Tibial nerve (tissue), 3 donors: ENCODE measurements at regions not wholly inside any gene's neighbourhood (a gene's known extent, or its start where the extent isn't known, plus 50 kb on each side); places are given as distances from the start of the nearest gene placed in this dataset.
"Not testable (repeated sequence)": the region's sequence is repeated elsewhere in the genome, so short reads cannot be mapped to it uniquely, and the experiment has no call there.

Experiments used
- POLR2A ChIP-seq, 2 donors: fragments of 450-650 bp; IDR thresholded peaks; one replicate each; pipeline ENCODE4 v1.6.1; 2017; ENCODE audit warnings: antibody characterized with exemption in 2 of 2, mild to moderate bottlenecking in 2 of 2, moderate library complexity in 2 of 2
- TF ChIP-seq, protein P1 (sequence below), 5 experiments: fragments of 200-600 bp in 3 of 5; fragments of 450-650 bp in 2 of 5; sonication (generic) in 3 of 5; IDR thresholded peaks; one replicate each; pipeline ENCODE4 v1.5.1; 2016 to 2019; ENCODE audit warnings: antibody characterized with exemption in 5 of 5, mild to moderate bottlenecking in 3 of 5, moderate library complexity in 2 of 5

DNA sequence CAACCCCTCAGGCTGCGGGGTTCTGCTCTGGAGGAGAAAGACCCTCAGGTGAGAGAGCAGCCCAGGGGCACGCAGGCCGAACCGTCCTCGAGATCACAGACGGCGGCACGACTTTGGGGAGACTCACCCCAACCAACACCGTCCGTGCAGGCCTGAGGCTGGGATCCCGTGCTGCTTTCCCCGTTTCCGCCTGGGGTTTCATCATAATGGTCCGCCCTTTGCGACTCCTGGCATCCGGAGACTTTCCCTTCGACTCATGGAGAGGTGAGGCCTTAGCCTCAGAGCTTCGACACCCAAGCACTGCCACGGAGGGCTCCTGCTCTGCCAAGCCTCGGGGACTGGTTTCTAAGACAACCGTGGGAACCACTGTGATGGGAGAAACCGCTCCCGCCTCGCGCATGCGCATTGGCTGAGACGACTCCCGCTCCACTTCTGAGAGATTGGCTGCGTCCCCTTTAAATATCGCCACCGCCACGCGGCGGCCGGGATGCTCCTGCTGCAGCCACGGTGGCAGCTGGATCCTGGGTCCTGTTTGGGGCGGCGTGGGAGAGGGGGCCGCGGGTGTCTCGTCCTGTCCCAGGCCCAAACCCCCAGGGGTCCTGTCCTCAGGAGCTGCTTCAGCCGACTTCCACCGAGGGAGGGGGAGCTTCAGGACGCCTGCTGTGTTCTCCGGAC lies 480.1 kb downstream of the SPATA31A7 start:
- TF ChIP-seq POLR2A (IDR thresholded peaks at IDR 0.05), result not testable (repeated sequence)
- TF ChIP-seq, protein P1, sequence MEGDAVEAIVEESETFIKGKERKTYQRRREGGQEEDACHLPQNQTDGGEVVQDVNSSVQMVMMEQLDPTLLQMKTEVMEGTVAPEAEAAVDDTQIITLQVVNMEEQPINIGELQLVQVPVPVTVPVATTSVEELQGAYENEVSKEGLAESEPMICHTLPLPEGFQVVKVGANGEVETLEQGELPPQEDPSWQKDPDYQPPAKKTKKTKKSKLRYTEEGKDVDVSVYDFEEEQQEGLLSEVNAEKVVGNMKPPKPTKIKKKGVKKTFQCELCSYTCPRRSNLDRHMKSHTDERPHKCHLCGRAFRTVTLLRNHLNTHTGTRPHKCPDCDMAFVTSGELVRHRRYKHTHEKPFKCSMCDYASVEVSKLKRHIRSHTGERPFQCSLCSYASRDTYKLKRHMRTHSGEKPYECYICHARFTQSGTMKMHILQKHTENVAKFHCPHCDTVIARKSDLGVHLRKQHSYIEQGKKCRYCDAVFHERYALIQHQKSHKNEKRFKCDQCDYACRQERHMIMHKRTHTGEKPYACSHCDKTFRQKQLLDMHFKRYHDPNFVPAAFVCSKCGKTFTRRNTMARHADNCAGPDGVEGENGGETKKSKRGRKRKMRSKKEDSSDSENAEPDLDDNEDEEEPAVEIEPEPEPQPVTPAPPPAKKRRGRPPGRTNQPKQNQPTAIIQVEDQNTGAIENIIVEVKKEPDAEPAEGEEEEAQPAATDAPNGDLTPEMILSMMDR (IDR thresholded peaks at IDR 0.05), result not testable (repeated sequence)
